ENCODE measurements at regions not wholly inside any gene's neighbourhood (a gene's known extent, or its start where the extent isn't known, plus 50 kb on each side); places are given as distances from the start of the nearest gene placed in this dataset.

- H3K14ac ChIP-seq (ENCODE audit: low read length), result no peak overlapping the region
- no peak overlapping the region for H3K4ac ChIP-seq (ENCODE audit: low read length)
- H3K9ac ChIP-seq (ENCODE audit: low read depth, low read length, poor library complexity), result no peak overlapping the region
- H3K9me3 ChIP-seq (replicated peaks in 1 of 2; ENCODE audit: control insufficient read depth in 2 of 2, insufficient read depth in 1 of 2, low read depth in 1 of 2, low read length in 2 of 2), result no peaks in the 10 kb centered on the region
- H2AK5ac ChIP-seq (ENCODE audit: low read depth, low read length), result no peak overlapping the region
- DNase-seq (ENCODE audit: low spot score), result no peak
- no peak overlapping the region for H2BK5ac ChIP-seq (ENCODE audit: low read length)
- no peaks in the 10 kb centered on the region for H3K36me3 ChIP-seq (replicated peaks in 1 of 2; ENCODE audit: control insufficient read depth in 2 of 2, insufficient read depth in 2 of 2, low read length in 2 of 2)
- no peak overlapping the region for H2AFZ ChIP-seq (ENCODE audit: low read length)
- peak overlapping the region; percentile 11 for H2BK120ac ChIP-seq (ENCODE audit: low read depth, low read length)
- H2BK12ac ChIP-seq (ENCODE audit: low read length), result no peak overlapping the region
- H3K4me3 ChIP-seq (ENCODE audit: low read length in 2 of 2), result no peak overlapping the region
- H3K27ac ChIP-seq (replicated peaks; ENCODE audit: low read length), result no peak overlapping the region
- H3K4me1 ChIP-seq (ENCODE audit: control insufficient read depth in 2 of 2, insufficient read depth in 1 of 2, low read depth in 1 of 2, low read length in 2 of 2), result no peaks in the 10 kb centered on the region
- no peak overlapping the region for H3K23ac ChIP-seq (ENCODE audit: low read depth, low read length, poor library complexity)
- H4K91ac ChIP-seq (ENCODE audit: low read depth, low read length, poor library complexity), result no peak overlapping the region
- H3K18ac ChIP-seq (ENCODE audit: low read length), result no peak overlapping the region
- WGBS, 2 donors (ENCODE audit: extremely low coverage in 2 of 2, insufficient read length in 2 of 2, insufficient replicate concordance in 1 of 2), result no CpG with 5 or more reads among the region's 7 CpGs
- H4K8ac ChIP-seq (ENCODE audit: low read depth, low read length), result no peak overlapping the region
- H2BK15ac ChIP-seq (ENCODE audit: low read length), result no peak overlapping the region
- no peaks in the 10 kb centered on the region for H3K27me3 ChIP-seq (ENCODE audit: control insufficient read depth in 3 of 3, insufficient read depth in 3 of 3, low read depth in 1 of 3, low read length in 3 of 3)
- no peaks in the 10 kb centered on the region for H3K79me1 ChIP-seq (ENCODE audit: low read depth, low read length)
- no peak overlapping the region for H3K4me2 ChIP-seq (ENCODE audit: insufficient read depth, low read length, poor library complexity, severe bottlenecking)
Measured at GRCh38 chr18:75116165-75116564, 92.8 kb downstream of the PTGR3 start.

- Histone ChIP-seq H2AK5ac (ENCODE audit: low read depth, low read length) (no peak overlapping the region), H2BK15ac (ENCODE audit: low read length) (no peak overlapping the region), H3K4me2 (ENCODE audit: insufficient read depth, low read length, poor library complexity, severe bottlenecking) (no peak overlapping the region), H2BK120ac (ENCODE audit: low read depth, low read length) (peak overlapping the region; percentile 11), H3K9me3 (replicated peaks in 1 of 2; ENCODE audit: control insufficient read depth in 2 of 2, insufficient read depth in 1 of 2, low read depth in 1 of 2, low read length in 2 of 2) (no peaks in the 10 kb centered on the region), H3K4me3 (ENCODE audit: low read length in 2 of 2) (no peak overlapping the region), H2AFZ (ENCODE audit: low read length) (no peak overlapping the region), H3K9ac (ENCODE audit: low read depth, low read length, poor library complexity) (no peak overlapping the region), H3K79me1 (ENCODE audit: low read depth, low read length) (no peaks in the 10 kb centered on the region), H3K27ac (replicated peaks; ENCODE audit: low read length) (no peak overlapping the region), H3K23ac (ENCODE audit: low read depth, low read length, poor library complexity) (no peak overlapping the region), H4K8ac (ENCODE audit: low read depth, low read length) (no peak overlapping the region), H3K14ac (ENCODE audit: low read length) (no peak overlapping the region), H3K4me1 (ENCODE audit: control insufficient read depth in 2 of 2, insufficient read depth in 1 of 2, low read depth in 1 of 2, low read length in 2 of 2) (no peaks in the 10 kb centered on the region), H3K27me3 (ENCODE audit: control insufficient read depth in 3 of 3, insufficient read depth in 3 of 3, low read depth in 1 of 3, low read length in 3 of 3) (no peaks in the 10 kb centered on the region), H3K36me3 (replicated peaks in 1 of 2; ENCODE audit: control insufficient read depth in 2 of 2, insufficient read depth in 2 of 2, low read length in 2 of 2) (no peaks in the 10 kb centered on the region), H3K18ac (ENCODE audit: low read length) (no peak overlapping the region), H3K4ac (ENCODE audit: low read length) (no peak overlapping the region), H4K91ac (ENCODE audit: low read depth, low read length, poor library complexity) (no peak overlapping the region), H2BK5ac (ENCODE audit: low read length) (no peak overlapping the region), H2BK12ac (ENCODE audit: low read length) (no peak overlapping the region)
- no peak for DNase-seq (ENCODE audit: low spot score)
- WGBS, 2 donors (ENCODE audit: extremely low coverage in 2 of 2, insufficient read length in 2 of 2, insufficient replicate concordance in 1 of 2), result no CpG with 5 or more reads among the region's 6 CpGs
Measured at GRCh38 chr18:75115514-75115913, 93.4 kb downstream of the PTGR3 start.
